NCI-H2081 treated with DMSO at 0.1 percent for 48 hours (cell line): ENCODE measurements at regions not wholly inside any gene's neighbourhood (a gene's known extent, or its start where the extent isn't known, plus 50 kb on each side); places are given as distances from the start of the nearest gene placed in this dataset.
"Not testable (repeated sequence)": the region's sequence is repeated elsewhere in the genome, so short reads cannot be mapped to it uniquely, and the experiment has no call there.

Experiments
- DNase-seq: peaks from one replicate; lab custom pipeline; 2025; lab: John Stamatoyannopoulos, UW

DNA sequence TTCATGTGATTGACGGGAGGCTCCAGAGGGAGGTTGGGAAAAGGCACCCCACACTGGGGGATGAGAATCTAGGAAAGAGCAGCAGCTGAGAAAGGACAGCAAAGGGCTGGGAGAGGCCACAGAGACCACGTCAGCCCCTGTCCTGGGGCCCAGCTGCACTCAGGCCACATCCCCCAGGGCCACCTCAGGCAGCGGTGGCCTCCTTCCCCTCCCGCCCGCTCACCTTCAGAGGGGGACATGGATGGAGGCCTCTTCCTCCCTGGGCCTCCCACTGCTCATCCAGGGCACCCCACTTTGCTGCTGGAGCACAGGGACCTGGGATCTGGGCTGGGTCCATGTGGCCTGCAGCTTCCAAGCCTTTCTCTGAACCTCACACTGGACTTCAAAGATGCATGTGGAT lies 199.8 kb upstream of the HDAC4 start:
- no peak for DNase-seq

DNA sequence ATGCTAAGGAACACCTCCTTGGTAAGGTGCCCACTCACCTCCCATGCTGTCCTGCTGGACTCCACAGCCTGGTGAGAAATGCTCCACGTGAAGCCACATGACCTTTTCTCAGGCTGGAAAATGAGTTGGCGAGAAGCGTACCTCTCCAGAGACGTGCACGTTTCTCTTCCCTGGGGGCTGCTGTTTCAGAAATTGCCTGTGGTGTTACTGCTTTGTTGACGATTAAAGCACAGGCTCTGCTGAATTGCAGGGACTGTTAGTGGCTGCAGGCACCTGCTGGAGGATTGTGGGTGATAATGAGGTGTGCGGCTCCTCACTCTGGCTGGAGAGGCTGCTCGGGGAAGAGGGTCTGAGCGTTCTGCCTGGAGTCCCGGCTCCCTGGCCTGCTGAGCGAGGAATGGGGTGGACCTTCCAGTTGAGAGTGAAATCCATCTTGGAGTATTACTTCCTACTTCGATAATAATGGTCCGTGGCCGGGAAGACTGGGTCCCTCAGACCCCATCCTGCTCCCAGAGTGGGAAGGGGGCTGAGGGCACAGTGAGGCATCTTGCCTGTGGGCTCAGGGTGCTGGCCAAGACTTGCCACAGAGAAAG lies 199.3 kb upstream of the HDAC4 start:
- no peak for DNase-seq

GRCh38 chr2:239599299-239599698 lies 198.5 kb upstream of the HDAC4 start:
- DNase-seq, result no peak

- DNase-seq, result no peak
Observed at GRCh38 chr2:239598732-239599090, 197.9 kb upstream of the HDAC4 start.

DNA sequence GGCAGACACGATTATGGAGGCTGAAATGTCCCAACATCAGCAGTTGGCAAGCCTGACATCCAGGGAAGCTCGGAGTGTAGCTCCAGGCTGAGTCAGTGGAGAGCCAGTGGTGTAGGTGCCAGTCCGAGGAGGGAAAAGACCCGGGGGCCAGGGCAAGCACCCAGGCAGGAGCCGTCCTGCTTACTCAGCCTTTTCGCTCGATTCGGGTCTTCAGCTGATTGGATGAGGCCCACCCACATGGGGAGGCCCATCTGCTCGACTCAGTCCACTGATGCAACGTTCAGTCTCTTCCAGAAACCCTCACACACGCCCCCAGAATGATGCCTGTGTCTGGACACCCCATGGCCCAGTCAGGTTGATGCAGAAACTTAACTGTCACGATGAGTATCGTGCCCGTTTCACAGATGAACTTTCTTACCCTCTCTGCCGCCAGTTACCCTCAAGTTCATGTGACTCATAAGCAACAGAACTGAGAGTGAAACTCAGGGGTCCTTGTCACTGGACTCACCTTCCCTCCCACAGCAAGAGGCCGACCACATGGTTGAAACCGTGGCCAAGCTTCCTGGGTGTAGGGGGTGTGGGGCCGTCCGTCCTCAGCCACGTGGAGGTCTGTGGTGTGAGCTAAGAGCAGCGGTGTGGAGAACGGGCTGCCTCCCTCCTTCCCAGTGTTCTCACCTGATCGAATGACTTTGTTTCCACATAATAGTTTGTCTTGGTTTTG lies 197.4 kb upstream of the HDAC4 start:
- DNase-seq, result no peak

GRCh38 chr2:239597216-239597615 lies 196.4 kb upstream of the HDAC4 start:
- no peak for DNase-seq

- DNase-seq, result no peak
Observed at GRCh38 chr2:239596792-239597191, 196.0 kb upstream of the HDAC4 start.

- DNase-seq, result no peak
Observed at GRCh38 chr2:239596253-239596652, 195.4 kb upstream of the HDAC4 start.

- DNase-seq, result no peak
Observed at GRCh38 chr2:239595726-239596125, 194.9 kb upstream of the HDAC4 start.

- no peak for DNase-seq
Observed at GRCh38 chr2:239594772-239595608, 194.2 kb upstream of the HDAC4 start.

- DNase-seq, result no peak
Observed at GRCh38 chr2:239594019-239594771, 193.4 kb upstream of the HDAC4 start.

GRCh38 chr2:239593455-239593854 lies 192.6 kb upstream of the HDAC4 start:
- no peak for DNase-seq

GRCh38 chr2:239592629-239593290 lies 191.9 kb upstream of the HDAC4 start:
- not testable (repeated sequence) for DNase-seq

DNA sequence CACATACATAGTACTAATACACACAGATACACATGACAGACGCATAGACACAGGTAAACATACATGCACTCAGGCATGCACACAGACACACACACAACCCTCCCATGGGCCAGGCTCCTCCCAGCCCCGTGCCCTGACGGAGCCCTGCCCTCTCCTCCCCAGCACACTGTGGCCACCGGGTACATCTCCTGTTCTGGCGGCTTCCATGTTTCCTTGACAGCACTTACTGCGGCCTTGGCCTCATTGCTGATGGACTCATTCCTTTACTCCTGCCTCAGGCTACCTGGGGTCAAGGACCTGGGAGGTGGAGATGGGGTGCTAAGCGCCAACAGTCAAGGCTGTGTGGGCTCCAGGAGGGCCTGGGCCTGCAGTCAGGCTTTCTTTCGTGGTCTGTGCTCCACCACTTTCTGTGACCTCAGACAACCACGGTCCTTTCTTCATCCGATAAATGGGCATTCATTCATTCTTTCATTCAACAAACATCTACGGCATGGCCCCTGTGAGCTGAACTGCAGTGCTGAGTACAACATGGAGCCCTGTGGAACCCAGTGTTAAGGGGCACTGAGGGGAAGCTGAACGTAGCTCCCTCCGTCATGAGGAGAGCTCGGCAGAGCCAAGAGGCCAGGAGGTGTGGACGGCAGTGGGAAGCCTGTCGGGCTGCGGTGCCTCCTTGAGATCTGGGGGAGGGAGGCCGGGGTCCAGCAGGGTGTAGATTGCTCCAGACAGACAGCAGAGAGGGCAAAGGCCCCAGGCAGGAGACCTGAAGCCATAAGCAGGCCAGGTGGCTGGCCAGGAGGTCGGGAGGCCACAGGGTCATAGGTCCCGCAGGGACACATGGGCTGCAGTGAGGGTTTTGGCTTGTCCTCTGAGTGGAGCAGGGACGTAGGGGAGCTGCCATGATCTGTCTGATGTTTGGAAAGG lies 190.4 kb upstream of the HDAC4 start:
- no peak for DNase-seq

- no peak for DNase-seq
Observed at GRCh38 chr2:239590276-239590675, 189.5 kb upstream of the HDAC4 start.

DNA sequence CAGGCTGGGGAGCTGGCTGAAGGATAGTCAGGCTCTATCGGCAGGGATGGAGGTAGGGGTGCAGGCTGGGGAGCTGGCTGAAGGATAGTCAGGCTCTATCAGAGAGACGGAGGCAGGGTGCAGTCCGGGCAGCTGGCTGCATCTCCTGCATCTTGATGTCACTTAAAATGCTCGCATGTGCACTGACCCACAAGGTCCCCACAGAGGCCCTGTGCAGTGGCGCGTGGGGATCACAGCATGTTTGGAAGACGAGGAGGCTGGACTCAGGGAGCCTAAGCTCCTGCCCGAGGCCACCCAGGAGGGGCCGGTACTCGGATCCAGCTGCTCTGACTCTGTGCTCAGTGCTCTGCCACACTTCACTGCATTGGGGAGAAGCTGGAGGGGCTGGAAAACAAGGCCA lies 189.0 kb upstream of the HDAC4 start:
- DNase-seq, result no peak

GRCh38 chr2:239589270-239589825 lies 188.5 kb upstream of the HDAC4 start:
- DNase-seq, result no peak

- DNase-seq, result no peak
Observed at GRCh38 chr2:239588451-239589269, 187.8 kb upstream of the HDAC4 start.

GRCh38 chr2:239587841-239588240 lies 187.0 kb upstream of the HDAC4 start:
- DNase-seq, result no peak

- DNase-seq, result no peak
Observed at GRCh38 chr2:239587311-239587731, 186.5 kb upstream of the HDAC4 start.
